ENCODE measurements at regions not wholly inside any gene's neighbourhood (a gene's known extent, or its start where the extent isn't known, plus 50 kb on each side); places are given as distances from the start of the nearest gene placed in this dataset.
"Not testable (repeated sequence)": the region's sequence is repeated elsewhere in the genome, so short reads cannot be mapped to it uniquely, and the experiment has no call there.

GRCh38 chr3:182019926-182020325 lies 308.2 kb downstream of the SOX2 start:
- Histone ChIP-seq H3K36me3 (no peaks in the 10 kb centered on the region), H3K4me1 (ENCODE audit: low read depth) (no peaks in the 10 kb centered on the region), H3K4me3 (no peak overlapping the region), H3K9me3 (ENCODE audit: low read depth) (no peaks in the 10 kb centered on the region), H3K27ac (no peak overlapping the region), H3K27me3 (no peaks in the 10 kb centered on the region)
- DNase-seq (ENCODE audit: low read depth in 1 of 2, low spot score in 1 of 2), result no peak
- TF ChIP-seq, protein P1, sequence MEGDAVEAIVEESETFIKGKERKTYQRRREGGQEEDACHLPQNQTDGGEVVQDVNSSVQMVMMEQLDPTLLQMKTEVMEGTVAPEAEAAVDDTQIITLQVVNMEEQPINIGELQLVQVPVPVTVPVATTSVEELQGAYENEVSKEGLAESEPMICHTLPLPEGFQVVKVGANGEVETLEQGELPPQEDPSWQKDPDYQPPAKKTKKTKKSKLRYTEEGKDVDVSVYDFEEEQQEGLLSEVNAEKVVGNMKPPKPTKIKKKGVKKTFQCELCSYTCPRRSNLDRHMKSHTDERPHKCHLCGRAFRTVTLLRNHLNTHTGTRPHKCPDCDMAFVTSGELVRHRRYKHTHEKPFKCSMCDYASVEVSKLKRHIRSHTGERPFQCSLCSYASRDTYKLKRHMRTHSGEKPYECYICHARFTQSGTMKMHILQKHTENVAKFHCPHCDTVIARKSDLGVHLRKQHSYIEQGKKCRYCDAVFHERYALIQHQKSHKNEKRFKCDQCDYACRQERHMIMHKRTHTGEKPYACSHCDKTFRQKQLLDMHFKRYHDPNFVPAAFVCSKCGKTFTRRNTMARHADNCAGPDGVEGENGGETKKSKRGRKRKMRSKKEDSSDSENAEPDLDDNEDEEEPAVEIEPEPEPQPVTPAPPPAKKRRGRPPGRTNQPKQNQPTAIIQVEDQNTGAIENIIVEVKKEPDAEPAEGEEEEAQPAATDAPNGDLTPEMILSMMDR (IDR thresholded peaks at IDR 0.05; ENCODE audit: low read depth, low read length), result no peak

- TF ChIP-seq, protein P1 (IDR thresholded peaks at IDR 0.05; ENCODE audit: low read depth, low read length), result no peak
- Histone ChIP-seq H3K9me3 (ENCODE audit: low read depth) (no peaks in the 10 kb centered on the region), H3K4me1 (ENCODE audit: low read depth) (no peaks in the 10 kb centered on the region), H3K4me3 (no peak overlapping the region), H3K27ac (no peak overlapping the region), H3K36me3 (no peaks in the 10 kb centered on the region), H3K27me3 (no peaks in the 10 kb centered on the region)
- no peak for DNase-seq (ENCODE audit: low read depth in 1 of 2, low spot score in 1 of 2)
Observed at GRCh38 chr3:182023843-182024242, 312.1 kb downstream of the SOX2 start.

DNA sequence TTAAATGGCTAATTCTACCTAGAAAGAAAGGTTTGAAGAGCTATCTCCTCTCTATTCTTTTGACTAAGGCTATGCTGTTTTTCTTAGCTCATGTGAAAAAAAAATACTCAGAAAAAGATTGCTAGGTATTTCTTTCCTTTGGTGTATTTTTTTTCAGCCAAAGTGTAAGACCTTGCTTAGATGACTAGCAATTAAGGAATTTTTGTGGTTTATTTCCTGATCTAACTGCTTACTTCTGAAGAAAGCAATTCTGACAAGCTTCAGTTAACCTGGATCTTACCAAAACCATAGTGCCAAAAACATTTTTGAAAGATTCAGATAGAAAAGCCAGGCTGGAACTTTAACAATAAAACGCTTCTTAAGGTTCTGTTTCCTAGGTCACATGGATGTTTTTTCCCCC lies 315.6 kb downstream of the SOX2 start:
- no peak for DNase-seq (ENCODE audit: low read depth in 1 of 2, low spot score in 1 of 2)
- TF ChIP-seq, protein P1 (IDR thresholded peaks at IDR 0.05; ENCODE audit: low read depth, low read length), result no peak
- Histone ChIP-seq H3K4me1 (ENCODE audit: low read depth) (no peaks in the 10 kb centered on the region), H3K4me3 (no peak overlapping the region), H3K27ac (no peak overlapping the region), H3K36me3 (no peaks in the 10 kb centered on the region), H3K27me3 (no peaks in the 10 kb centered on the region), H3K9me3 (ENCODE audit: low read depth) (no peaks in the 10 kb centered on the region)

DNA sequence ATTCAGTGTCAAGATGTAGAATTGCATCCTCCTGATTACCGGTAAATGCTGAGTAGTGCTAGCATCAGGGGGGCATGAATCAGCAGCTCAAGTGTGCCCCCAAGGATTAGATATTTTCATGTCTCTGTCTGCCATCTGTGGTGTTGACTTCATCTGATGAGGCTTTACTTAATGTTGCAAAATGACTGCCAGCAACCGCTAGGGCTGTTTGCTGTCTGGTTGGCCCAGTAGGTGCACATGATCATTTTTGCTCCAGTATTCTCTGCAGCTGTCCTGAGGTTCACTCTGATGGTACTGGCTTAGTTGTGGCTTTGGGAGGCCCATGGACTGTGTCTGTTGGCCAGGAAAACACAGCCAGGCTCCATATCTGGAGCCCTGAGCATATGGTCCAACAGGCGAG lies 316.4 kb downstream of the SOX2 start:
- DNase-seq (ENCODE audit: low read depth in 1 of 2, low spot score in 1 of 2), result no peak
- Histone ChIP-seq H3K36me3 (no peaks in the 10 kb centered on the region), H3K27me3 (no peaks in the 10 kb centered on the region), H3K9me3 (ENCODE audit: low read depth) (no peaks in the 10 kb centered on the region), H3K4me1 (ENCODE audit: low read depth) (no peaks in the 10 kb centered on the region), H3K27ac (no peak overlapping the region), H3K4me3 (no peak overlapping the region)
- TF ChIP-seq, protein P1 (IDR thresholded peaks at IDR 0.05; ENCODE audit: low read depth, low read length), result no peak

DNA sequence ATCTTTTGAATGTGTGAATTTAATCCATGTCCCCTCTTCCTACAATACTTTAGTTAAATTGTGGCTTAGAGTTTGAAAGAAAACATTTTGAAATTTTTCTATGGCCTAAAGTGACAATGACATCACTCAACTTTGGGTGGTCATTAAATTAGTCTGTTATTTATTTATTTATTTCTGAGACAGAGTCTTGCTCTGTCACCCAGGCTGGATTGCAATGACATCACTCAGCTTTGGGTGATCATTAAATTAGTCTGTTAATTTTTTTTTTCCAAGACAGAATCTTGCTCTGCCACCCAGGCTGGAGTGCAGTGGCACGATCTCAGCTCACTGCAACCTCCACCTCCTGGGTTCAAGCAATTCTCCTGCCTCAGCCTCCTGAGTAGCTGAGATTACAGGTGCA lies 322.5 kb downstream of the SOX2 start:
- not testable (repeated sequence) for H3K4me1 ChIP-seq (ENCODE audit: low read depth); H3K4me3 ChIP-seq; H3K27me3 ChIP-seq; H3K27ac ChIP-seq; DNase-seq (ENCODE audit: low read depth in 1 of 2, low spot score in 1 of 2); H3K36me3 ChIP-seq; H3K9me3 ChIP-seq (ENCODE audit: low read depth)

- TF ChIP-seq, protein P1 (IDR thresholded peaks at IDR 0.05; ENCODE audit: low read depth, low read length), result no peak
- no peak overlapping the region for H3K4me3 ChIP-seq
- H3K27ac ChIP-seq, result no peak overlapping the region
- H3K27me3 ChIP-seq, result no peaks in the 10 kb centered on the region
- H3K9me3 ChIP-seq (ENCODE audit: low read depth), result no peaks in the 10 kb centered on the region
- no peak for DNase-seq (ENCODE audit: low read depth in 1 of 2, low spot score in 1 of 2)
- no peaks in the 10 kb centered on the region for H3K4me1 ChIP-seq (ENCODE audit: low read depth)
- no peaks in the 10 kb centered on the region for H3K36me3 ChIP-seq
Observed at GRCh38 chr3:182035324-182035723, 323.6 kb downstream of the SOX2 start.
